ENCODE measurements at regions not wholly inside any gene's neighbourhood (a gene's known extent, or its start where the extent isn't known, plus 50 kb on each side); places are given as distances from the start of the nearest gene placed in this dataset.
A peak's percentile ranks its signal among the peaks of the same experiment; 100 is the strongest.

DNA sequence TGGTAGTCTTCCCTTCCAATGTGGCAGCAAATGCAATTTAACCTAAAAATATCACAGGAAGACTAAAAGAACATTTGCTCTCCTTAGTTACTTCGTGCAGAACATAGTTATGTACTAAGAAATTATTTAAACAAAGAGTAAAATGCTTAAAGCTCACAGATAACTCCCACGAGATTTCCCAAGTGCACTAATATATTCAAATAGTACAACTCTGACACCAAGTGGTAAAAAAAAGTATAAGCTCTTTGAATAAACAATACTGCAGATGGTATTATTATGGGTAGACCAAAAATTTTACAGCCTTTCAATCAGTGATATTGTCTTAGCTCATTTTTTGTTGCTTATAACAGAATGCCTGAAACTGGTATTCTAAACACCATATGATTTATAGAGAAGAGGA is 52.8 kb upstream of the FILIP1 start:
- peak; percentile 66; the same call in 2 of the 3 replicates for ATAC-seq
- TF ChIP-seq, protein P1, sequence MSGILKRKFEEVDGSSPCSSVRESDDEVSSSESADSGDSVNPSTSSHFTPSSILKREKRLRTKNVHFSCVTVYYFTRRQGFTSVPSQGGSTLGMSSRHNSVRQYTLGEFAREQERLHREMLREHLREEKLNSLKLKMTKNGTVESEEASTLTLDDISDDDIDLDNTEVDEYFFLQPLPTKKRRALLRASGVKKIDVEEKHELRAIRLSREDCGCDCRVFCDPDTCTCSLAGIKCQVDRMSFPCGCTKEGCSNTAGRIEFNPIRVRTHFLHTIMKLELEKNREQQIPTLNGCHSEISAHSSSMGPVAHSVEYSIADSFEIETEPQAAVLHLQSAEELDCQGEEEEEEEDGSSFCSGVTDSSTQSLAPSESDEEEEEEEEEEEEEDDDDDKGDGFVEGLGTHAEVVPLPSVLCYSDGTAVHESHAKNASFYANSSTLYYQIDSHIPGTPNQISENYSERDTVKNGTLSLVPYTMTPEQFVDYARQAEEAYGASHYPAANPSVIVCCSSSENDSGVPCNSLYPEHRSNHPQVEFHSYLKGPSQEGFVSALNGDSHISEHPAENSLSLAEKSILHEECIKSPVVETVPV (CRISPR knock-in tag; IDR thresholded peaks at IDR 0.05), result no peak
- TF ChIP-seq ESRRG (CRISPR knock-in tag; IDR thresholded peaks at IDR 0.05), result no peak
- TF ChIP-seq BACH2 (CRISPR knock-in tag; IDR thresholded peaks at IDR 0.05; ENCODE audit: borderline replicate concordance), result no peak
- TF ChIP-seq RARB (CRISPR knock-in tag; IDR thresholded peaks at IDR 0.05), result no peak
- no peak for TF ChIP-seq ARNTL (CRISPR knock-in tag; IDR thresholded peaks at IDR 0.05; ENCODE audit: borderline replicate concordance, low read depth)
- TF ChIP-seq GLIS3 (CRISPR knock-in tag; IDR thresholded peaks at IDR 0.05), result no peak
- no peak for TF ChIP-seq OSR1 (CRISPR knock-in tag; IDR thresholded peaks at IDR 0.05)
- TF ChIP-seq, protein P2, sequence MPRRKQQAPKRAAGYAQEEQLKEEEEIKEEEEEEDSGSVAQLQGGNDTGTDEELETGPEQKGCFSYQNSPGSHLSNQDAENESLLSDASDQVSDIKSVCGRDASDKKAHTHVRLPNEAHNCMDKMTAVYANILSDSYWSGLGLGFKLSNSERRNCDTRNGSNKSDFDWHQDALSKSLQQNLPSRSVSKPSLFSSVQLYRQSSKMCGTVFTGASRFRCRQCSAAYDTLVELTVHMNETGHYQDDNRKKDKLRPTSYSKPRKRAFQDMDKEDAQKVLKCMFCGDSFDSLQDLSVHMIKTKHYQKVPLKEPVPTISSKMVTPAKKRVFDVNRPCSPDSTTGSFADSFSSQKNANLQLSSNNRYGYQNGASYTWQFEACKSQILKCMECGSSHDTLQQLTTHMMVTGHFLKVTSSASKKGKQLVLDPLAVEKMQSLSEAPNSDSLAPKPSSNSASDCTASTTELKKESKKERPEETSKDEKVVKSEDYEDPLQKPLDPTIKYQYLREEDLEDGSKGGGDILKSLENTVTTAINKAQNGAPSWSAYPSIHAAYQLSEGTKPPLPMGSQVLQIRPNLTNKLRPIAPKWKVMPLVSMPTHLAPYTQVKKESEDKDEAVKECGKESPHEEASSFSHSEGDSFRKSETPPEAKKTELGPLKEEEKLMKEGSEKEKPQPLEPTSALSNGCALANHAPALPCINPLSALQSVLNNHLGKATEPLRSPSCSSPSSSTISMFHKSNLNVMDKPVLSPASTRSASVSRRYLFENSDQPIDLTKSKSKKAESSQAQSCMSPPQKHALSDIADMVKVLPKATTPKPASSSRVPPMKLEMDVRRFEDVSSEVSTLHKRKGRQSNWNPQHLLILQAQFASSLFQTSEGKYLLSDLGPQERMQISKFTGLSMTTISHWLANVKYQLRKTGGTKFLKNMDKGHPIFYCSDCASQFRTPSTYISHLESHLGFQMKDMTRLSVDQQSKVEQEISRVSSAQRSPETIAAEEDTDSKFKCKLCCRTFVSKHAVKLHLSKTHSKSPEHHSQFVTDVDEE (CRISPR knock-in tag; IDR thresholded peaks at IDR 0.05), result no peak
- no peak for TF ChIP-seq ZFP30 (CRISPR knock-in tag; IDR thresholded peaks at IDR 0.05)
- TF ChIP-seq TOX (CRISPR knock-in tag; IDR thresholded peaks at IDR 0.05; ENCODE audit: borderline replicate concordance), result no peak
- TF ChIP-seq, protein P3, sequence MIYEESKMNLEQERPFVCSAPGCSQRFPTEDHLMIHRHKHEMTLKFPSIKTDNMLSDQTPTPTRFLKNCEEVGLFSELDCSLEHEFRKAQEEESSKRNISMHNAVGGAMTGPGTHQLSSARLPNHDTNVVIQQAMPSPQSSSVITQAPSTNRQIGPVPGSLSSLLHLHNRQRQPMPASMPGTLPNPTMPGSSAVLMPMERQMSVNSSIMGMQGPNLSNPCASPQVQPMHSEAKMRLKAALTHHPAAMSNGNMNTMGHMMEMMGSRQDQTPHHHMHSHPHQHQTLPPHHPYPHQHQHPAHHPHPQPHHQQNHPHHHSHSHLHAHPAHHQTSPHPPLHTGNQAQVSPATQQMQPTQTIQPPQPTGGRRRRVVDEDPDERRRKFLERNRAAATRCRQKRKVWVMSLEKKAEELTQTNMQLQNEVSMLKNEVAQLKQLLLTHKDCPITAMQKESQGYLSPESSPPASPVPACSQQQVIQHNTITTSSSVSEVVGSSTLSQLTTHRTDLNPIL (CRISPR knock-in tag; IDR thresholded peaks at IDR 0.05; ENCODE audit: low read depth), result no peak
- no peak for TF ChIP-seq PPARA (CRISPR knock-in tag; IDR thresholded peaks at IDR 0.05; ENCODE audit: borderline replicate concordance)
- TF ChIP-seq POU6F1 (CRISPR knock-in tag; IDR thresholded peaks at IDR 0.05; ENCODE audit: borderline replicate concordance, low read depth), result no peak
- no peak for TF ChIP-seq TCF4 (CRISPR knock-in tag; IDR thresholded peaks at IDR 0.05; ENCODE audit: borderline replicate concordance)

- no peak for ATAC-seq
- TF ChIP-seq POU6F1 (CRISPR knock-in tag; IDR thresholded peaks at IDR 0.05; ENCODE audit: borderline replicate concordance, low read depth) (no peak), RARB (CRISPR knock-in tag; IDR thresholded peaks at IDR 0.05) (no peak), PATZ1 (CRISPR knock-in tag; IDR thresholded peaks at IDR 0.05; ENCODE audit: borderline replicate concordance) (no peak), ZNF8 (CRISPR knock-in tag; IDR thresholded peaks at IDR 0.05) (no peak), ZC3H10 (CRISPR knock-in tag; IDR thresholded peaks at IDR 0.05) (no peak), ZFP3 (CRISPR knock-in tag; IDR thresholded peaks at IDR 0.05) (no peak), ARNTL (CRISPR knock-in tag; IDR thresholded peaks at IDR 0.05; ENCODE audit: borderline replicate concordance, low read depth) (no peak), TCF4 (CRISPR knock-in tag; IDR thresholded peaks at IDR 0.05; ENCODE audit: borderline replicate concordance) (no peak), ZNF565 (CRISPR knock-in tag; conservative IDR thresholded peaks at IDR 0.05; ENCODE audit: low read depth) (no peak), ZNF70 (CRISPR knock-in tag; IDR thresholded peaks at IDR 0.05) (no peak), BACH2 (CRISPR knock-in tag; IDR thresholded peaks at IDR 0.05; ENCODE audit: borderline replicate concordance) (no peak), CSDC2 (CRISPR knock-in tag; IDR thresholded peaks at IDR 0.05) (no peak), OSR1 (CRISPR knock-in tag; IDR thresholded peaks at IDR 0.05) (no peak), ISL1 (CRISPR knock-in tag; IDR thresholded peaks at IDR 0.05) (no peak)
- TF ChIP-seq, protein P1 (CRISPR knock-in tag; IDR thresholded peaks at IDR 0.05), result no peak
- TF ChIP-seq, protein P2 (CRISPR knock-in tag; IDR thresholded peaks at IDR 0.05), result no peak
Observed at GRCh38 chr6:75550544-75551167, 51.0 kb upstream of the SENP6 start.
